GM12891 (cell line): ENCODE measurements at regions not wholly inside any gene's neighbourhood (a gene's known extent, or its start where the extent isn't known, plus 50 kb on each side); places are given as distances from the start of the nearest gene placed in this dataset.

Experiments
- POLR2A ChIP-seq: IDR thresholded peaks from 2 replicates; pipeline ENCODE4 v1.6.1; 2011; ENCODE audit warnings: low read depth, low read length, control low read depth
- TAF1 ChIP-seq: IDR thresholded peaks from 2 replicates; pipeline ENCODE4 v1.6.1; 2011; ENCODE audit warnings: low read depth, low read length, control low read depth

GRCh38 chr18:53649621-53650020, 574.8 kb downstream of the MBD2 start:
- TF ChIP-seq POLR2A (no peak), TAF1 (no peak)
